Neural crest cell (in vitro differentiated cells): ENCODE measurements at regions not wholly inside any gene's neighbourhood (a gene's known extent, or its start where the extent isn't known, plus 50 kb on each side); places are given as distances from the start of the nearest gene placed in this dataset.

ENCODE experiments used
- DNase-seq: peaks from one replicate; pipeline ENCODE4 v3.0.0; 2021; ENCODE audit warnings: low read depth, mixed read lengths, low spot score
- H3K27ac Mint-ChIP-seq: one replicate; pipeline ENCODE4 v1.8.0; 2021; ENCODE audit warnings: mild to moderate bottlenecking, mixed read lengths; ENCODE audit not compliant: unreplicated experiment
- H3K27me3 Mint-ChIP-seq: 2 replicates; pipeline ENCODE4 v1.8.0; 2021; ENCODE audit warnings: low read depth, mild to moderate bottlenecking, mixed read lengths
- H3K36me3 Mint-ChIP-seq: 2 replicates; pipeline ENCODE4 v1.8.0; 2021; ENCODE audit warnings: low read depth, mild to moderate bottlenecking, mixed read lengths
- H3K4me1 Mint-ChIP-seq: 2 replicates; pipeline ENCODE4 v1.8.0; 2021; ENCODE audit warnings: mixed read lengths
- H3K4me3 Mint-ChIP-seq: one replicate; pipeline ENCODE4 v1.8.0; 2021; ENCODE audit warnings: mild to moderate bottlenecking, mixed read lengths
- H3K9me3 Mint-ChIP-seq: 2 replicates; pipeline ENCODE4 v1.8.0; 2021; ENCODE audit warnings: mixed read lengths
- CTCF ChIP-seq: fragments of 200-600 bp; sonication (generic); conservative IDR thresholded peaks from 2 replicates; pipeline ENCODE4 v1.5.0; 2021; ENCODE audit warnings: antibody characterized with exemption, mild to moderate bottlenecking

DNA sequence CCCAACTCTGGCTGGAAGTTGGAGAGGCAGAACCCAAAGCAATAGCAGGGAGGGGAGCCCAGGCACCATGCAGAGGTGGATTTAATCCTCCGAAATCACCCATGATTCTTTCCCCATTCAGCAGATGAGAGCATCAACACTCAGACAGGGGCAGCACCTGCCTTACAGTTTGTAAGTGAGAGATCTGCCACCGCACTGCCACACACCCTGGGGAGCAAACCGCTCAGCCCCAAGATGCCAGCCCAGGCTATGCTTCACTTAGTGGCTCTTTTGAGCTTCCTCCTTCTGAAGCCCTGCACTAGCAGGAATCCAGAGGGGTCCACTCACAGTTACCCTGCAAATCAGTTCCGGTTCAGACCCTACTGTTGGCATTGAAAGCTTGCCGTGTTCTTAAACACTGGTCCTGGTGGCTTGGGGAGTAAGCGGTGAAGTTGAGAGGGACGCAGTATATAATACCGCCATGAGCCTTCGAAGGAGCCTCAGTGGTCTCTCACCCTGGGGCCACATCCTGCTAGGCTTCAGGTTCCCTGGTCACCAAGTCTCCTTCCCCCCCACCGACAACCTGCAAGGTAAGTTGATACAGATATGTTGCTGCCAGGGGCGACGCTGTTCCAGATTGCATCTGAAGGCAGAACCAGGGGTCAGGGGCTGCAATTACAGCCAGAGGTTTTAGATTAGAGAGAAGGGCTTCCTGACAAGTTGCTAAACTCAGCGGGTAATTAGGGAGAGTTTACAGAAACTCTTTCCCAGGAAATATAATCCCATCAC, 72.0 kb upstream of the CCND2 start:
- H3K36me3 Mint-ChIP-seq, result no peaks in the 10 kb centered on the region
- H3K9me3 Mint-ChIP-seq, result no peaks in the 10 kb centered on the region
- H3K4me1 Mint-ChIP-seq, result no peaks in the 10 kb centered on the region
- H3K4me3 Mint-ChIP-seq, result no peak overlapping the region
- H3K27ac Mint-ChIP-seq, result no peak overlapping the region
- no peak for DNase-seq
- peaks cover 15% of the 10 kb centered on the region for H3K27me3 Mint-ChIP-seq
- TF ChIP-seq CTCF, result no peak

- Mint-ChIP-seq H3K36me3 (no peaks in the 10 kb centered on the region), H3K4me1 (no peaks in the 10 kb centered on the region)
Measured at GRCh38 chr12:4197922-4198763, 75.4 kb upstream of the CCND2 start.

DNA sequence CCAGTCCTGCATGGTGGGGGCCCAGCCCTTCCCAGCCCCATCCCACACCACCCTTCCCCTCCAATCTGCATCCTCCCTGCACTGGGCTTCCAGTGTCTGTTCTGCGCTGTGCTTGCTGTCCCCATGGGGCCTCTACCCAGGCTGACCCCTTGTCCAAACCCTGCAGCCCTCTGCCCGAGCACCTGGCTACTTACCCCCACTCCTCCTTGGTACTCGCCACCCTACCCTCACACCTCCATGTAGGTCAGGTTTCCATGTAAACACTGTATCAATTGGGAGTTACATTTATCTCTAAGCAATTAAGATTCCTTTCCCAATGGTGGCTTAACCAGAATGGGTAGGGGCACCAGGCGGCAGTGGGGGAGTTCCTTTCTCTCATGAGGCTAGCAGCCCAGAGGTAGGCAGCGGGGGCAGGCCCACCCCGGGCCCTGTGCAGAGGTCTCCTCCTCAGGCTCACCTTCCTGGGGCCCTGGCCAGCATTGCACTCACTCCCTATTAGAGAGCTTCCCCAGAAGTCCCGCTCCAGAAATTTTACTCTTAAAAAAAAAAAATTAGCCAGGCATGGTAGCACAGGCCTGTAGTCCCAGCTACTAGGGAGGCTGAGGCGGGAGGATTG, 76.6 kb upstream of the CCND2 start:
- peaks cover 5% of the 10 kb centered on the region for H3K27me3 Mint-ChIP-seq
- TF ChIP-seq CTCF, result no peak
- H3K36me3 Mint-ChIP-seq, result no peaks in the 10 kb centered on the region
- H3K9me3 Mint-ChIP-seq, result no peaks in the 10 kb centered on the region
- no peak overlapping the region for H3K27ac Mint-ChIP-seq
- no peak for DNase-seq
- H3K4me1 Mint-ChIP-seq, result no peaks in the 10 kb centered on the region
- no peak overlapping the region for H3K4me3 Mint-ChIP-seq

More at GRCh38 chr12:4197922-4198763, 75.4 kb upstream of the CCND2 start:
- Mint-ChIP-seq H3K27me3 (peaks cover 5% of the 10 kb centered on the region), H3K27ac (peak overlapping the region; percentile 27), H3K9me3 (no peaks in the 10 kb centered on the region), H3K4me3 (no peak overlapping the region)
- TF ChIP-seq CTCF, result no peak
- no peak for DNase-seq

- Mint-ChIP-seq H3K36me3 (no peaks in the 10 kb centered on the region), H3K27ac (no peak overlapping the region), H3K4me1 (no peaks in the 10 kb centered on the region), H3K4me3 (no peak overlapping the region), H3K27me3 (peaks cover 2% of the 10 kb centered on the region), H3K9me3 (no peaks in the 10 kb centered on the region)
- DNase-seq, result no peak
- no peak for TF ChIP-seq CTCF
Measured at GRCh38 chr12:4194668-4195067, 78.9 kb upstream of the CCND2 start.

DNA sequence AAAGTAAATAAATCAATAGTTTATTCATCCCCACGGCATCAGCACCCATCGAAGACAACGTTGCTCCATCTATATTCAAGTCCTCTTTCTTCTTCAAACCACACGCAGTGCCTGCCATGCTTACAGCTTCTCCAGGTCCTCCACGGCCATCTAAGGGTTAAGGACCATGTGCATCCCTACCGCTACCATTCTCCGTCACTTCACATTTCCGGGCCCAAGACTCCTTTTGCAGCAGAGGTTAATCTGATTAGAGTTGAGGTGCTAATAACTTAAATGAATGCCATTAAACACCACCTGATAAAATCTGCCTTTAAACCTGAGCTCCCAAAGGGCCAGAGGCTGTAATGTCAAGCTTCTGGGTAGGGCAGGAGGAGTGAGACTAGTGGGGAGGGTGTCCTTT, 79.7 kb upstream of the CCND2 start:
- Mint-ChIP-seq H3K27me3 (no peaks in the 10 kb centered on the region), H3K36me3 (no peaks in the 10 kb centered on the region), H3K27ac (no peak overlapping the region), H3K9me3 (no peaks in the 10 kb centered on the region), H3K4me1 (no peaks in the 10 kb centered on the region), H3K4me3 (no peak overlapping the region)
- DNase-seq, result no peak
- TF ChIP-seq CTCF, result no peak
